ENCODE measurements at regions not wholly inside any gene's neighbourhood (a gene's known extent, or its start where the extent isn't known, plus 50 kb on each side); places are given as distances from the start of the nearest gene placed in this dataset.

DNA sequence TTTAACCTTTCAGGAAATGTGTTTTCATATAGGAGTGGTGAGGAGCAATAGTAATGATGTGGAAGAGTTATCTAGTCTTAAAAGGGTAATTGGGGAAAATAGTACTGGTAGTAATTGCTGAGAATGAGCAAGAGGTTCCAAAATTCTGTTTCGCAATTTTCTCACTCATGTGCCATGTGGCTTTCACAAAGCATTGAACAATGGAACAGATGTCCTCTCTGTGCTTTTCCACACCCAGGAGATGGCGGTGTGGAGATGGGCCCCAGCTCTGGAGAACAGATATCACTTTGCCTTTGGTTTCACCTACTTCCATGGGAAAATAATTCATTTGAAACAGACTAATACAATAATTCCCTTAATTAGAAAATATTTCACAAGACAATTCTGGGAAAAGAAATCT lies 170.0 kb upstream of the SLC10A2 start:
- no peak overlapping the region for H2AFZ ChIP-seq (ENCODE audit: low read length)

DNA sequence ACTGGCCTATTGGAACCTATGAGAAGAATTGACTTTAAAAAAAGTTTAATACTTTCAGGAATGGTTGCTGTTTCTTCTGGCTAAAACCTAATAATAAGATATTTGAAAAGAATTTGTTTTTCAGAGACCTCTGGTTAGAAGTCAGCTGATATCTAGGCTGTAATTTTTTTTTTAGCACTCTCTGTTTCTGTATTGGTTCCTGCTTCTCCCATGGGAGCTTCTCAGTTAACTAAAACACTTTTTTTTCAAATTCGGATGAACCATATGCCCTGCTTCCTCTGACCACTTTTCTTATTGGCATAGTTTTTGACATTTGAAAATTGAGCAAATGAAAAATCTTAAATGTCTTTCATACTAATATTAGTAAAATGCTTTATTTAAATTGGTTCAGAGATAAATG lies 163.5 kb upstream of the SLC10A2 start:
- no peak overlapping the region for H2AFZ ChIP-seq (ENCODE audit: low read length)
- H3K36me3 ChIP-seq (ENCODE audit: insufficient read depth, low read length): no peaks in the 10 kb centered on the region
- H3K9me3 ChIP-seq (ENCODE audit: low read length): no peaks in the 10 kb centered on the region; the same call in 1 of the 2 replicates
- no peaks in the 10 kb centered on the region for H3K9me2 ChIP-seq (replicated peaks; ENCODE audit: insufficient read depth, low read length)
- H3K27me3 ChIP-seq (ENCODE audit: low read length): no peaks in the 10 kb centered on the region
- H3K27ac ChIP-seq (ENCODE audit: low read length): no peak overlapping the region
- no peaks in the 10 kb centered on the region for H3K4me1 ChIP-seq (ENCODE audit: low read length)
- H3K4me2 ChIP-seq (ENCODE audit: low read depth, low read length, poor library complexity, severe bottlenecking): no peak overlapping the region
- no peaks in the 10 kb centered on the region for H3K79me2 ChIP-seq (ENCODE audit: low read length)
- H3K4me3 ChIP-seq (ENCODE audit: low read length): no peak overlapping the region
- H3K9ac ChIP-seq (ENCODE audit: low read length): no peak overlapping the region
- DNase-seq: no peak
- H4K20me1 ChIP-seq (ENCODE audit: insufficient read depth, low read depth, low read length): no peaks in the 10 kb centered on the region

More for the DNA sequence above, 170.0 kb upstream of the SLC10A2 start:
- Histone ChIP-seq H3K9me2 (replicated peaks; ENCODE audit: insufficient read depth, low read length) (no peaks in the 10 kb centered on the region; the same call in 1 of the 2 replicates), H3K27ac (ENCODE audit: low read length) (no peak overlapping the region), H3K4me3 (ENCODE audit: low read length) (no peak overlapping the region), H3K4me2 (ENCODE audit: low read depth, low read length, poor library complexity, severe bottlenecking) (no peak overlapping the region), H3K9me3 (ENCODE audit: low read length) (no peaks in the 10 kb centered on the region), H3K4me1 (ENCODE audit: low read length) (no peaks in the 10 kb centered on the region), H4K20me1 (ENCODE audit: insufficient read depth, low read depth, low read length) (no peaks in the 10 kb centered on the region), H3K9ac (ENCODE audit: low read length) (no peak overlapping the region), H3K36me3 (ENCODE audit: insufficient read depth, low read length) (no peaks in the 10 kb centered on the region), H3K27me3 (ENCODE audit: low read length) (no peaks in the 10 kb centered on the region), H3K79me2 (ENCODE audit: low read length) (no peaks in the 10 kb centered on the region)
- no peak for DNase-seq

DNA sequence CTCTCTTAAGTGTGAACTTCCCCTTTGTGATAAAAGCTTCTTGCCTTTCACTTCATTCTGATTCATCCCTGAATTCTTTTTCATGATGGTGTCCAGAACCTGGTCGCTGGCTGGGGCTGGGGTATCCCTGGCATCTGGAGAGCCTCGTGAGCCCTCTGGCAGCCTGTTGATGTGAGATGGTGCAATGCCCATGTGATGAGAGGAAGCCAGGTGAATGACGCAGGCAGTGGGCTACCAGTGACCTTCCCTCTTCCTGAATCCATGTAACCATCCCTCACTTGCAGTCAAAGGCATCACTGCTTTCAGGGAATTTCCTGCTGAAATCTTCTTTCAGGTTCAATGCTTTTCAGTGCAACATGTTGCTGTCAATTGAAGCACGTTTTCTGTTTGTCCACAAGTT lies 158.6 kb upstream of the SLC10A2 start:
- Histone ChIP-seq H3K4me1 (ENCODE audit: low read length) (no peaks in the 10 kb centered on the region), H3K79me2 (ENCODE audit: low read length) (no peaks in the 10 kb centered on the region), H3K4me2 (ENCODE audit: low read depth, low read length, poor library complexity, severe bottlenecking) (no peak overlapping the region), H3K9me3 (ENCODE audit: low read length) (peaks cover 5% of the 10 kb centered on the region; the same call in 1 of the 2 replicates), H3K27ac (ENCODE audit: low read length) (no peak overlapping the region), H3K27me3 (ENCODE audit: low read length) (no peaks in the 10 kb centered on the region), H3K36me3 (ENCODE audit: insufficient read depth, low read length) (no peaks in the 10 kb centered on the region), H2AFZ (ENCODE audit: low read length) (no peak overlapping the region), H3K9ac (ENCODE audit: low read length) (no peak overlapping the region), H3K4me3 (ENCODE audit: low read length) (no peak overlapping the region), H3K9me2 (replicated peaks; ENCODE audit: insufficient read depth, low read length) (no peaks in the 10 kb centered on the region), H4K20me1 (ENCODE audit: insufficient read depth, low read depth, low read length) (no peaks in the 10 kb centered on the region)
- DNase-seq: no peak

DNA sequence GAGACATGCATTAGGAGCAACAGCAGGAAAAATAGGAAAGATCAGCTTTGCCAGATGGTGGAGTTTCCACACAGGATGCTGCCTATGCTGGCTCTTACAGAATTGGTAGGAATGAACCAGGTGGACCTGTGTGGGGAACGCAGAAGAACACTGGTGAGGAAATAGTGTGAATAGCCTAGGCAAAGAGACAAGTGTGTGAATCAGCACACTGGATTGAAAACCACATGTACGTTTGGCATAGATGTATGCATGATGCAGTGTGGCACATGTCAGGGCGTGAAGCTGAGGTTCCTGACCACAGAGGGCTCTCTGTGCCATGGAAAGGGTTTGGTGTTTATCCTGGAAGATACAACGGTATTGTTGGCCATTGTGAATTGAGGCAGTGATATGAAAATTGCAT lies 156.5 kb upstream of the SLC10A2 start:
- no peak for DNase-seq
- no peak overlapping the region for H3K9ac ChIP-seq (ENCODE audit: low read length)
- no peaks in the 10 kb centered on the region for H3K4me1 ChIP-seq (ENCODE audit: low read length)
- no peaks in the 10 kb centered on the region for H3K36me3 ChIP-seq (ENCODE audit: insufficient read depth, low read length)
- H2AFZ ChIP-seq (ENCODE audit: low read length): no peak overlapping the region
- no peaks in the 10 kb centered on the region for H3K79me2 ChIP-seq (ENCODE audit: low read length)
- peaks cover 5% of the 10 kb centered on the region; the same call in 1 of the 2 replicates for H3K9me3 ChIP-seq (ENCODE audit: low read length)
- no peaks in the 10 kb centered on the region for H3K9me2 ChIP-seq (replicated peaks; ENCODE audit: insufficient read depth, low read length)
- H4K20me1 ChIP-seq (ENCODE audit: insufficient read depth, low read depth, low read length): no peaks in the 10 kb centered on the region
- no peak overlapping the region for H3K27ac ChIP-seq (ENCODE audit: low read length)
- H3K27me3 ChIP-seq (ENCODE audit: low read length): no peaks in the 10 kb centered on the region
- no peak overlapping the region for H3K4me3 ChIP-seq (ENCODE audit: low read length)
- H3K4me2 ChIP-seq (ENCODE audit: low read depth, low read length, poor library complexity, severe bottlenecking): no peak overlapping the region

DNA sequence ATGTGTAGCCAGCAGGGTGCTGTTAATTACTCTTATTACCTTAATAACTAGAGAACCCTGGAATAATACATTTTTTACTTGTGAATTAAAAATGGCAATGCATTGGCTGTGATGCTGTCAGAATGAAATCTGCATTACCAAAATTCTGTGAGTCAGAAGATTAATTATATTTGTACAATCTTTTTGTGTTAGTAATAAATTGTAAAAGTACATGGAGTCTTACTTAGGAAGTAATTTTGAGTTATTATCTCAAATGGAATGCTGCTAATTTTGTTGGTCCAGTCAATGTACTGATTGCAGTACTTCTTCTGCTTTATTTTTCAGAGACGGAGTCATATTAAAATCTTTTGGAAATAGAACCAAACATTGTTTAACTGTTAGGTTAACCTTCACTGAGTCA lies 152.0 kb upstream of the SLC10A2 start:
- no peaks in the 10 kb centered on the region for H3K36me3 ChIP-seq (ENCODE audit: insufficient read depth, low read length)
- H3K9me2 ChIP-seq (replicated peaks; ENCODE audit: insufficient read depth, low read length): no peaks in the 10 kb centered on the region
- no peak overlapping the region for H3K4me2 ChIP-seq (ENCODE audit: low read depth, low read length, poor library complexity, severe bottlenecking)
- H3K4me1 ChIP-seq (ENCODE audit: low read length): no peaks in the 10 kb centered on the region
- H3K27ac ChIP-seq (ENCODE audit: low read length): no peak overlapping the region
- H2AFZ ChIP-seq (ENCODE audit: low read length): no peak overlapping the region
- no peak overlapping the region for H3K9ac ChIP-seq (ENCODE audit: low read length)
- no peak overlapping the region for H3K4me3 ChIP-seq (ENCODE audit: low read length)
- H3K27me3 ChIP-seq (ENCODE audit: low read length): no peaks in the 10 kb centered on the region
- no peaks in the 10 kb centered on the region for H4K20me1 ChIP-seq (ENCODE audit: insufficient read depth, low read depth, low read length)
- no peaks in the 10 kb centered on the region for H3K79me2 ChIP-seq (ENCODE audit: low read length)
- DNase-seq: no peak
- H3K9me3 ChIP-seq (ENCODE audit: low read length): peaks cover 5% of the 10 kb centered on the region; the same call in 1 of the 2 replicates

DNA sequence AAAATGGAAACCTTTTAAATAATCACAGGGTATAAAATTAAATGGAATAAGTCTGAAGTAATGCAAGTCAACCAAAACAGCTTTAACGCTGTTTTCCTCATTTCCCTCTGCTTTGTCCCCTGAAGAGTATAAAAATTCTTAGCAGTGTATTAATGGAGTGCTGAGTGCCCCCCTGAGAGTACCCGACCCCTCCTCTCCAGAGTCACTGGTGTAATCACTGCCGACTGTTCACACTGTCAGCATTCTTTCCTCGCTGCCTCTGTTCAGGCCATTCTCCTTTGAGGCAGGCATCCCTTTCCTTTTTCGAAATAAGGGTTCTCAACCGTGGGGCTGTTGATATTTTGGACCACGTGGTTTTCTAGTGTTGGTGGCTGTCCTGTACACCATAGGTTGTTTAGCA lies 146.9 kb upstream of the SLC10A2 start:
- H3K9me2 ChIP-seq (replicated peaks; ENCODE audit: insufficient read depth, low read length): no peaks in the 10 kb centered on the region
- H3K4me1 ChIP-seq (ENCODE audit: low read length): no peaks in the 10 kb centered on the region
- no peak overlapping the region for H3K4me3 ChIP-seq (ENCODE audit: low read length)
- no peak overlapping the region for H2AFZ ChIP-seq (ENCODE audit: low read length)
- H3K27ac ChIP-seq (ENCODE audit: low read length): no peak overlapping the region
- no peaks in the 10 kb centered on the region for H3K79me2 ChIP-seq (ENCODE audit: low read length)
- H3K36me3 ChIP-seq (ENCODE audit: insufficient read depth, low read length): no peaks in the 10 kb centered on the region
- no peak for DNase-seq
- H3K4me2 ChIP-seq (ENCODE audit: low read depth, low read length, poor library complexity, severe bottlenecking): no peak overlapping the region
- no peaks in the 10 kb centered on the region for H4K20me1 ChIP-seq (ENCODE audit: insufficient read depth, low read depth, low read length)
- no peaks in the 10 kb centered on the region for H3K9me3 ChIP-seq (ENCODE audit: low read length)
- no peak overlapping the region for H3K9ac ChIP-seq (ENCODE audit: low read length)
- H3K27me3 ChIP-seq (ENCODE audit: low read length): no peaks in the 10 kb centered on the region

DNA sequence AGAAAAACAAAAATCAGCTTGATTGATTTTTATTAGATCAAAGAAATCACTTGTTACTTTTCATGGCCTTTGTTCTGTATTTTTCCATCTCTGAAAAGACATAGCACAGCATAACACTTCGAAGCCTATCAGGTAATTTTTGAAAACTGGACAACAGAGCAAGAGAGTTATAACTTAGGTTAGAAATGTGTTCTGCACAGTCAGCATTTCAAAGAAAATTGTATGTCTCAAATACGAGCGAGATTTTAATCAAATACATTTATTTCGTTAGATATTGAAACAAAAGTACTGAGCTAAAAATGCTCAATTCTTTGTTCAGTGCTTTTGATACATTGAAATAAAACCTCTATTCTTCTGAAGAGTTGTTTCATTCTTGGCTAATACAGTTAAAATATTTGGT lies 144.1 kb upstream of the SLC10A2 start:
- no peaks in the 10 kb centered on the region for H3K9me3 ChIP-seq (ENCODE audit: low read length)
- no peaks in the 10 kb centered on the region for H3K4me1 ChIP-seq (ENCODE audit: low read length)
- no peak overlapping the region for H2AFZ ChIP-seq (ENCODE audit: low read length)
- no peak overlapping the region for H3K4me3 ChIP-seq (ENCODE audit: low read length)
- H3K9ac ChIP-seq (ENCODE audit: low read length): no peak overlapping the region
- no peak overlapping the region for H3K27ac ChIP-seq (ENCODE audit: low read length)
- no peaks in the 10 kb centered on the region for H3K79me2 ChIP-seq (ENCODE audit: low read length)
- no peak for DNase-seq
- no peaks in the 10 kb centered on the region for H3K36me3 ChIP-seq (ENCODE audit: insufficient read depth, low read length)
- H3K9me2 ChIP-seq (replicated peaks; ENCODE audit: insufficient read depth, low read length): no peaks in the 10 kb centered on the region
- H3K27me3 ChIP-seq (ENCODE audit: low read length): no peaks in the 10 kb centered on the region
- no peaks in the 10 kb centered on the region for H4K20me1 ChIP-seq (ENCODE audit: insufficient read depth, low read depth, low read length)
- no peak overlapping the region for H3K4me2 ChIP-seq (ENCODE audit: low read depth, low read length, poor library complexity, severe bottlenecking)

DNA sequence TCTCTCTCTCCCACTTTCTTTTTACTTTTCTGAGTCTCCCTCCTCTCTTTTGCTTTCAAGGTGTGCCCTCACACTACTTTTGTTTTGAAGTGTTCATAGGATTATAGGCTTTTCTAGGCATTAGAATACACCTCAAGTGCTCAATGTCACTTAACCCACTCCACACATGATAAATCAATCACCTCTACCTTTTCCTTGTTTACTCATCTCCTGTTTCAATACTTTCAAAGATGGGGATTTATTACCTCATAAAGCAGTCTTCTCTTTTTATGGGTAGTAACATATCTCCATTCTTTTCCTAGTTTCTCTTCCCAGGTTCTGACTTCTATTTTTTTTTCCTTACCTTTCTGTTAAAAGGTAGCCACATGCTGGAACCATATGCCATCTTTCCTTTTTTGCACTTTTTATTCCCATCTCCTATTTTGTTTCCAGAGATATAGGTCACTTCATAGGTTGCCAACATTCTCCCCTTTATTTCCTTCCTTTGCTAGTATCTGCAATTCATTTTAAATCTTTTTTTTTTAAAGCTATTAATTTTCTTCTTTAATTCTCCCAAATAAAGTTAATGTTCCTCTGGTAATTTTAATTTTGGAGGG lies 137.6 kb upstream of the SLC10A2 start:
- Histone ChIP-seq H3K9me3 (ENCODE audit: low read length) (no peaks in the 10 kb centered on the region), H3K9ac (ENCODE audit: low read length) (no peak overlapping the region), H4K20me1 (ENCODE audit: insufficient read depth, low read depth, low read length) (no peaks in the 10 kb centered on the region), H3K4me2 (ENCODE audit: low read depth, low read length, poor library complexity, severe bottlenecking) (no peak overlapping the region), H3K4me3 (ENCODE audit: low read length) (no peak overlapping the region), H3K79me2 (ENCODE audit: low read length) (no peaks in the 10 kb centered on the region), H3K27me3 (ENCODE audit: low read length) (no peaks in the 10 kb centered on the region), H3K27ac (ENCODE audit: low read length) (no peak overlapping the region), H3K4me1 (ENCODE audit: low read length) (no peaks in the 10 kb centered on the region), H2AFZ (ENCODE audit: low read length) (no peak overlapping the region), H3K9me2 (replicated peaks; ENCODE audit: insufficient read depth, low read length) (no peaks in the 10 kb centered on the region; the same call in 1 of the 2 replicates), H3K36me3 (ENCODE audit: insufficient read depth, low read length) (no peaks in the 10 kb centered on the region)
- DNase-seq: no peak
